Breast epithelium (tissue), 3 donors: ENCODE measurements at regions not wholly inside any gene's neighbourhood (a gene's known extent, or its start where the extent isn't known, plus 50 kb on each side); places are given as distances from the start of the nearest gene placed in this dataset.

Experiments
- POLR2A ChIP-seq: fragments of 450-650 bp; IDR thresholded peaks from one replicate; pipeline ENCODE4 v1.6.1; 2016; ENCODE audit warnings: antibody characterized with exemption, mild to moderate bottlenecking, moderate library complexity
- POLR2AphosphoS5 ChIP-seq, 3 donors: sonication (generic); formaldehyde crosslinking; IDR thresholded peaks; one replicate each; pipeline ENCODE4 v1.6.1; 2017; ENCODE audit warnings: antibody characterized with exemption in 3 of 3
- TF ChIP-seq, protein P1 (sequence below), 3 donors: fragments of 450-650 bp; IDR thresholded peaks; one replicate each; pipeline ENCODE4 v1.5.1; 2016 to 2017; ENCODE audit warnings: antibody characterized with exemption in 3 of 3, mild to moderate bottlenecking in 3 of 3, moderate library complexity in 3 of 3

GRCh38 chr5:103458497-103459040 lies 104.0 kb downstream of the NUDT12 start:
- TF ChIP-seq POLR2AphosphoS5 (IDR thresholded peaks at IDR 0.05) (no peak), POLR2A (no peak)
- TF ChIP-seq, protein P1, sequence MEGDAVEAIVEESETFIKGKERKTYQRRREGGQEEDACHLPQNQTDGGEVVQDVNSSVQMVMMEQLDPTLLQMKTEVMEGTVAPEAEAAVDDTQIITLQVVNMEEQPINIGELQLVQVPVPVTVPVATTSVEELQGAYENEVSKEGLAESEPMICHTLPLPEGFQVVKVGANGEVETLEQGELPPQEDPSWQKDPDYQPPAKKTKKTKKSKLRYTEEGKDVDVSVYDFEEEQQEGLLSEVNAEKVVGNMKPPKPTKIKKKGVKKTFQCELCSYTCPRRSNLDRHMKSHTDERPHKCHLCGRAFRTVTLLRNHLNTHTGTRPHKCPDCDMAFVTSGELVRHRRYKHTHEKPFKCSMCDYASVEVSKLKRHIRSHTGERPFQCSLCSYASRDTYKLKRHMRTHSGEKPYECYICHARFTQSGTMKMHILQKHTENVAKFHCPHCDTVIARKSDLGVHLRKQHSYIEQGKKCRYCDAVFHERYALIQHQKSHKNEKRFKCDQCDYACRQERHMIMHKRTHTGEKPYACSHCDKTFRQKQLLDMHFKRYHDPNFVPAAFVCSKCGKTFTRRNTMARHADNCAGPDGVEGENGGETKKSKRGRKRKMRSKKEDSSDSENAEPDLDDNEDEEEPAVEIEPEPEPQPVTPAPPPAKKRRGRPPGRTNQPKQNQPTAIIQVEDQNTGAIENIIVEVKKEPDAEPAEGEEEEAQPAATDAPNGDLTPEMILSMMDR (IDR thresholded peaks at IDR 0.05), result no peak
